ENCODE measurements at regions not wholly inside any gene's neighbourhood (a gene's known extent, or its start where the extent isn't known, plus 50 kb on each side); places are given as distances from the start of the nearest gene placed in this dataset.
"Not testable (repeated sequence)": the region's sequence is repeated elsewhere in the genome, so short reads cannot be mapped to it uniquely, and the experiment has no call there.

DNA sequence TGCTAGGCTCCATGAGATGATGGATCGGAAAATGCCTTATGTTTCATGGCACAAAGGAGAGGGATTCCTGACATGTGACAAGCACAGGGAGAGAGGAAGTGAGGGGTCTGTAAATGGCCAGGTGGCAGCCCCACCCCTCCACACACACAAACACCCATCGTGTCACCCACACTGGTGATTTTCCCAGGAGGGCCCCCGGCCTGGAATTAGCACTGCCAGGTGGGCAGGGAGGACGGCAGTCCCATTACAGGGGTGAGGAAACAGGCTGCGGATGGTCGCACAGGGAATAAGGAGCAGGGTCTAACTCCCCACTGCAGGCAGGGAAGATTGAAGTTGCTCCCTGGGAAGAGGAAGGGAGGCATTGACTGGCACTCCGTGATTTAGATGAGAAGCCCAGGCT, 395.3 kb upstream of the ZNF337 start:
- not testable (repeated sequence) for DNase-seq

DNA sequence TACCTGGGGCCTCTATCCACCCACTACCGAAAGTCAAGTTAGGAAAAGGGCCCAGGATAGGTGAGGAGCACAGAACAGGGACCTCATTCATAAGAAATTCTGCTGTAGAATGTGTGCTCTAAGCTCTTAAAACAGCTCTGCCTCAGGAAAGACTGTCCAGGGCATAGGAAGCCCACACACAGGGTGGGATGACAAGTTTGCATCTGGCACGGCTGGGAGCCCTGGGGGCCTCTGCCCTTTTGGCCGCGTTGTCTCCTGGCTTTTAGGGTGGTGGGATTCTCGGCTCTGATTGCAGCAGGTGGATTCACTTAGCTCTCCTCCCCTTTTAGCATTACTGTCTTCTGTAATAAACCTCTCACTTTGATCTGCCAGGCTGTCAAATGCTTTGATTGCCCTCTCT, 389.5 kb upstream of the ZNF337 start:
- not testable (repeated sequence) for DNase-seq

DNA sequence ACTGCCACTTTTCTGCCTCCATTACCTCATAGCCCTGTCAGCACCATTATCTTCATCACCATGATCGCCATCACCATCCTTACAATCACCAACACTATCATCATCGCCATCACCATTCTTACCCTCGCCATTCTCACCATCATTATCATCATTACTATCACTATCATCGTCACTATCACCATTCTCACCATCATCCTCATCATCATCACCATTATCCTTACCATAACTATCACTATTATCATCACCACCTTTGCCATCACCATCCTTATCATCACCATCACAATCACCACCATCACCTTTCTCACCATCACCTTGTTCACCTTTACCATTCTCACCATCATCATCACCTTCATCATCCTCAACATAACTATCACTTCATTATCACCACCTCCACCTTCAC, 377.3 kb upstream of the ZNF337 start:
- not testable (repeated sequence) for DNase-seq

- not testable (repeated sequence) for DNase-seq
These were observed 362.7 kb upstream of the ZNF337 start for GRCh38 chr20:26059324-26059723.

GRCh38 chr20:26058446-26058845, 361.8 kb upstream of the ZNF337 start:
- DNase-seq = not testable (repeated sequence)

- DNase-seq = not testable (repeated sequence)
These were observed 360.6 kb upstream of the ZNF337 start for GRCh38 chr20:26057135-26057752.

GRCh38 chr20:26025792-26026191, 329.1 kb upstream of the ZNF337 start:
- not testable (repeated sequence) for DNase-seq

DNA sequence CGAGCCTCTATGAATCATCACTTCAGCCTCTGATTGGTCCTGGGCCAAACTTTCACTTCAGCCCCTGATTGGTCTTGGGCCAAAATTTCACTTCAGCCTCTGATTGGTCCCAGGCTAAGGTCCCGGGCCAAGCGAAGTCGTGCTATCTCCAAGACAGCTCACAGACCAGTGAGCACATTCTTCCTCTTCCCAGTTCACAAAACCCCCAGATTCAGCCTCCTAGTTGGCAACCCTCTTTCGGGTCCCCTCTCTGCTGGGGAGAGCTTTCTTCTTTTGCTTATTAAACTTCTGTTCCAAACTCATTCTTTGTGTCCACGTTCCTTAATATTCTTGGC, 314.3 kb upstream of the ZNF337 start:
- DNase-seq = not testable (repeated sequence)

DNA sequence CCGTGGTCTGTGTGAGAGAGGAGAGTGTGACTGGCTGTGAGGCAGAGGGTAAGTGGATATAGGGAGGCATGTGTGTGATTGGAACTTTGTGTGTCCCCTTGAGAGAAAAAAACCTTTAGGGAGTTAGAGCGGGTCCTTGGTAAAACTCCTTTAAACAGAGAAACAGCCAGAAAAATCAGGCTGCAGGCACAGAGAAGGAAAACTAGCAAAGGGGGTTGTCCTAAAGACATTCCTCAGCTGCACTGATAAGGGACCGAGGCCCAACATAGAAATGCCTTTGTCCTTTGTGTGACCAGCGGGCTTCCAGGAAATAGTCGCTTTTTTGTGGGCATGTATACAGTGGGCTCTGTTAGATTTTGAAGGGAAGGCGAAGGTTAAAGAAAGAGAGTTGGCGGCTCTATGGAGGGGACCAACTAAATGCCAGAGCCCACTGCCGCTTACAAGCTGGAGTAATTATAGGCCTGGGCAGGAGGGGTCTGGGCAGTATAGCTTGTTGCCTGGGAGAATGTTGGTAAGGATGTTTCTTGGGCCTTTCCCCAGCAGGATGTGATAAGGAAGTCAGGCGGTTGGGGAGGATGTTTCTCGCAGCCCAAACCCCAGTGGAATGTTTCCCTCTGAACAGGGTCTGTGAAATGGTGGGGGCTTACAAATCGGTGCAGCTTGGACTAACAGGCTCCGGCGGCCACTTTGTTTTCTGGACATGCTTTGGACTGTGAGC, 313.7 kb upstream of the ZNF337 start:
- not testable (repeated sequence) for DNase-seq

DNA sequence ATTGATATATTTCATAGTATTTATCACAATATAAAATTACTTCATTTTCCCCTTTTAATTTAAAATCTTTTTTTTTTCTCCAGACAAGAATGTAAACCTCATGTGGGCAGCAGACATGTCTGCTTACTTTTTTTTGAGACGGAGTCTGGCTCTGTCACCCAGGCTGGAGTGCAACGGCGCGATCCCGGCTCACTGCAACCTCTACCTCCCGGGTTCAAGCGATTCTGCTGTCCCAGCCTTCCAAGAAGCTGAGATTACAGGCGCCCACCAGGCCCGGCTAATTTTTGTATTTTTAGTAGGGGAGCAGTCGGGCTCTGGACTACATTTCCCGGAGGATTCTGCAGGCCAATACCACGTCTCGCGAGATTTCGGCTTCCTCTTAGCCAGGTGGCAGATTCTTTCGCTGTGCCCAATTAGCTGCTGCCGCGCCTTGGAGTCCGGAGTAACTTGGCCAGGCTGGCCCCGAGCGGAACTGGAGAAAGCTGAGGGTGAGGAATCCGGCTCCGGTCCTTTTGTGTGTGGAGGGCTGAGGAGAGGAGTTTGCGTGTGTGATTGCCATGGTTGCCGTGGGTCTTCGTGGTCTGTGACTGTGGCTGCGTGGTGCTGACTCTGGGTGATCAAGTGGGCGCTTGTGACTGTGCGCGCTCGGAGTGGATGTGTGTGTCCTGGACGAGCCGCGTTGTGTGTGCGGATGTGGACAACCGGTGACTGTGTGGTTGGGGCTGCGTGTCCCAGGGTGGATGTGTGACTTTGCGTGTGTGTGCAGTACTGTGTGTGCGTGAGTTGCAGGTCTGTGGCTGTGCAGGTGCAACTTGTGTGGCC, 313.0 kb upstream of the ZNF337 start:
- DNase-seq = not testable (repeated sequence)

- DNase-seq = not testable (repeated sequence)
These were observed 311.4 kb upstream of the ZNF337 start for GRCh38 chr20:26008026-26008425.

DNA sequence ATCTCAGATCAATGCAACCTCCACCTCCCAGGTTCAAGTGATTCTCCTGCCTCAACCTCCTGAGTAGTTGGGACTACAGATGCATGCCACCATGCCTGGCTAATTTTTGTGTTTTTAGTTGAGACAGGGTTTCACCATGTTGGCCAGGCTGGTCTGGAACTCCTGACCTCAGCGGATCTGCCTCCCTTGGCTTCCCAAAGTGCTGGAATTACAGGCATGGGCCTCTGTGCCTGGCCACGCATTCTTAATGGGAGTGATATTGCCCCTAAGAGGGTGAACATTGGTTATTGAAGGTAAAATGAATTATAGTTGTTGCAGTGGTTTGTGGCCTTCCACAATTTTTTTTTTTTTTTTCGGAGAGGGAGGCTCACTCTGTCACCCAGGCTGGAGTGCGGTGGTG, 309.5 kb upstream of the ZNF337 start:
- not testable (repeated sequence) for DNase-seq

DNA sequence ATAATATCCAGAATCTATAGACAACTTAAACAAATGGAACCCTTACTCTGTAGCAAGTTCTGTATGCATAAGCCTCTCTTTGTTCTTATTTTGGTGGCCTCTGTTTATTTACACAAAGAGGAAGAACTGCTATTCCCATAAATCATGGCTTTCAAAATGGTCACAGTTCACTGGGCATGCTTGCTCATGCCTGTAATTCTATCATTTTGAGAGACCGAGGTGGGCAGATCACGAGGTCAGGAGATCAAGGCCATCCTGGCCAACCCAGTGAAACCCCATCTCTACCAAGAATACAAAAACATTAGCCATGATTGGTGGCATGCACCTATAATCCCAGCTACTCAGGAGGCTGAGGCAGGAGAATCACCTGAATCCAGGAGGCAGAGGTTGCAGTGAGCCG, 307.3 kb upstream of the ZNF337 start:
- DNase-seq = not testable (repeated sequence)

DNA sequence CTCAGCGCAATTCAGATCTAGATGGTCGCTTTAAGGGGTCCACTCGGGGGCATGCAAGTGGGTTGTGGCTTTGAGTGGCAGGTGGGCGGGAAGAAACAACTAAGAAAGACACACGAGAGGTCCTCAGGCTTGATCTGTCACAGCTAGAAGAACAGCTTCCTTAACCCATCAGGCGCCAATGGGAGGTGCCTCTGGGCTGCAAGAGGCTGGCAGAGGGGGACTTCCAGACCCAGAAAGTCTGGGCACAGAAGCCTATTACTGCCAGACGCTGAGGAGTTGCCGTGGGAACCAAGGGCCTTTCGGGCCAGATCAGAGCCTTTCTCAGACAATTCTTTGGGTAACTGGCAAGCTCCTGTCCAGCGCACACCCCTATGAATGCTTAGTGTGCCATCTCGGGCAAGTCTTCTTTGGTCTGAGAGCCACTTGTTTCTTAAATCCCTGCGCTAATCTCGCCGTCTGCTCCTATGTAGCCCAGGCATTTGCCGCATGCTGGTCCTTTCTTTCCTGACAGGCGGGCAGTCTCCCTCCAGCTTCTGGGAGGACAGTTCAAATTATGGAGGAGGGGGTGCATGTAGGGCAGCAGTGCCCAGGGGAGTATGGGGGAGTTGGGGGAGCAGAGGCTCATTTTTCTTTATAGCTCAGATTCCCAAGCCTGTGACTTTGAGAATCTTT, 300.9 kb upstream of the ZNF337 start:
- not testable (repeated sequence) for DNase-seq

- DNase-seq = no peak
These were observed 295.5 kb upstream of the ZNF337 start for GRCh38 chr20:25992146-25992545.

DNA sequence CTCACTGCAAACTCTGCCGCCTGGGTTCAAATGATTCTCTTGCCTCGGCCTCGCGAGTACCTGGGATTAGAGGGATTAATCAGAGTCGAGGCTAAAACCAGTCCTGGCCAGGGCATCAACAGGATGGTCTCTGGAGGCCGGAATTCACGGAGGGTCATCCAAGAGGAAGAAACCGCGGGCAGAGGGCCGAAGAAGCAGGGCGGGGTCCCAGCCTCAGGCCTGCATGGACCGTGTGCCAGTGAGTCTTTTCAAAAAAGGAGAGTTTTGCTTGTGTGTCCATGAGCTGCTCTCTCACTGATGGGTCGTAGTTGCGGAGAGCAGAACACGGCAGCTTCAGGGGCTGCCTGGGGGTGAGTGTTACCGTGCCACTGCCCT, 295.1 kb upstream of the ZNF337 start:
- DNase-seq = no peak

- DNase-seq = no peak
These were observed 294.6 kb upstream of the ZNF337 start for GRCh38 chr20:25991051-25991755.

DNA sequence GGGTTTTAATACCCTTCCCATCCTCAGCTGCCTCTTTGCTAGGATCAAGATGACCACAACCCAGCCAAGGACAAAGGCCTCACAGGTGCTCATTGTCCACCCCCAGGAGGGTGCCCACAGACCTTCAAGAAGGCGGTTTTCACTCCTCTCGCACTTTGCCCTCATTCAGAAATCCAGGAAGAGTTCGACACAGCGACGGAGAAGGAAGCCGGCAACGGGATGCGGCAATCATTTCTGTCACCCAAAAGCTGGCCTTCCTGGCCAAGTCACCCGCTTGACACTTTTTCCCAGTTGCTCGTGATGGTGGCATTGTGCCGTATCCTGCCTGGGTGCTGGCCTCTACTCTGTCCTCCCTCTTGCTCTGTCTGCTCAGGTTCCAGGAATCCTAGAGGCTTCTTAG, 293.0 kb upstream of the ZNF337 start:
- not testable (repeated sequence) for DNase-seq

GRCh38 chr20:25989196-25989595, 292.5 kb upstream of the ZNF337 start:
- no peak for DNase-seq

- DNase-seq = not testable (repeated sequence)
These were observed 291.4 kb upstream of the ZNF337 start for GRCh38 chr20:25987928-25988560.

DNA sequence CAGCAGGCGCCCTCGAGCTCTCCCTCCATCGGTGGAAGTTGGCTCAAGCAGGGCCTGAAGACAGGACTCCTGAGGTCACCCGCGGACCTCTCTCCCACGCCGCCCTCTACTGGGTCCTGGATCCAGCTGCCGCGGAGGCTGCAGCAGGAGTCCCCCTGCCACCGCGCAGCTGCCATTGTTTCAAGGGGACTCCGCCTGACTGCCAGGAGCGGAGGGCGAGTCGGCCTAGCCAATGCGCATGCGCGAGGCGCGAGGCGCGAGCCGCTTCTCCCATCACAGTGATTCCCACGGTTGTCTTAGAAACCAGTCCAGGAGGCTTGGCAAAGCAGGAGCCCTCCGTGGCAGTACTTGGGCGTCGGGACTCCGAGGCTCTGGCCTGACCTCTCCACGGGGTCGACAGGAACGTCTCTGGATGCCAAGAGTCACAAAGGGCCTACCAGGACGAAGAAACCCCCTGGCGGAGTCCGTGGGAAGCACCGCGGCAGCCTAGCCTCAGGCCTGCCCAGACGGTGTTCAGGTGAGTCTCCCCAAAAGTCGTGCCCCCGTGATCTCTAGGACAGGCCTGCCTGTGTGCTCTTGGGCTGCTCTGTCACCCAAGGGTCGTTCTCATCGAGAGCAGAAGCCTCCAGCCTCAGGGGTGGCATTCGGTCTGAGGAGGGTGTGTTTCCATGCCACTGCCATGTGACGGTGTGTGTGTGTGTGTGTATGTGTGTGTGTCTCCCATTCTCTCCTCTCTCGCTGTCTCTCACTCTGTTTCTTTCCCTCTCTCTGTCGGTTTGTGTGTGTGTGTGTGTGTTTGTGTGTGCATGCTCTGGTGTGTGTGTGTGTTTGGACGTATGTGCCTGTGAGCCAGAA, 290.6 kb upstream of the ZNF337 start:
- peak; percentile 12 to 87 (median 80) for DNase-seq
